ENCODE measurements at regions not wholly inside any gene's neighbourhood (a gene's known extent, or its start where the extent isn't known, plus 50 kb on each side); places are given as distances from the start of the nearest gene placed in this dataset.

DNA sequence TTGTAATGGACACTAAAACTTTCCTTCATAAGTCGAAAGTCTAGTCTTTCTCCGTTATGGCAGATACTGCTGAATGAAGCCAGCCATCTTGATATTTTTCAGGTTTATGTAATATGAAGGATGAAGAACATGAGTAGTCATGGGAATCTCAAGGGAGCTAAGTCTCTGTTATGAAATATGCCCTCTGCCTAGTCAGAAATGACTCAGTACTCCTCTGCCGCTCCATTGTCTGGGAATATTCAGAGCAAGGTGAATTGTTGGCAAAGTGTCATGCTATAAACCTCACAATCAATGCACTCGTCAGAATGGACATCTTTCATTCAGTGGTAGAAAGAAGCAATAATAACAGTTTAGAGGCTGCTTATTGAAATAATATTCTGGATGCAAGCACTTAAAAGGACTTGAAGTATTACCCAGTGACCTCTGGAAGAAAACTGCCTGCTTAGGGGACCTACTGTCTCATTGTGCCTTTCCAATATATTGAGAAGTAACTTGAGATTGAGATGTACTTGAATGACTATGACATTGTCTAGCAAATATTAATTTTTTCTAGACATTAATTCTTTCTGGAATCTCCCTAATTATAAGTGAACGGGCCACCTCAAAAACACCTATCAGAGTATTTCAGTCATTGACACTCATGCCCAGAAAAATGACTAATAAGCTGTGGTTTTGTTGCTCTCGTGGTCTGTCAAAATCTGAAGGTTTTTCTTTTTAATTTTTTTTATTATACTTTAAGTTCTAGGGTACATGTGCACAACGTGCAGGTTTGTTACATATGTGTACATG is 1011.5 kb upstream of the ACO1 start:
- WGBS, 2 donors = 90 to 91% methylated on average over 7 of the region's 7 CpGs
- no peaks in the 10 kb centered on the region for H3K9me3 ChIP-seq
- no peaks in the 10 kb centered on the region for H3K36me3 ChIP-seq
- ATAC-seq = no peak
- no peaks in the 10 kb centered on the region for H3K4me1 ChIP-seq
- no peaks in the 10 kb centered on the region for H3K27me3 ChIP-seq
- no peak overlapping the region for H3K4me3 ChIP-seq
- no peak for DNase-seq
- no peak for TF ChIP-seq CTCF (IDR thresholded peaks at IDR 0.05)
- no peak overlapping the region for H3K27ac ChIP-seq
- intact Hi-C loops (cut with DNase I) = loop anchor here in 1 of 10 donors (10.0 kb wide), 1 partner anchor 62 kb away; no protein-coding TSS in a partner anchor

DNA sequence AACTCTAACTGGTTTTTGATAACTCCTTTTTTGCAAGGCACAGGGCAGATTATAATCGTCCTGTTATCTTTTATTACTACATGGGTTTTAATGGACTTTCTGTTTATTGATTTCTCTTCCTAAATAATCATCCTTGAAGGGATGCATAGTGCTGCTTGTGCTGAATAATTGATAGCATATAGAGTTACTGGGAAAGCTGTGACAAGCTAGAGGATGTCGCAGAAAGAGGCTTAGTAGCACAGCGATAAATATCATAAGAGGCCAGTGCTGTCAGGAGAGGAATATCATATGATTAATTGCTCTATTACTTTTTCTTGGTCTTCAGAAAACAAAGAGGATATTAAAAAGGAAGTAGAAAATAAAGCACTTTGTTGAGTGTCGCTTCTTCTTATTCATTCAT is 1007.1 kb upstream of the ACO1 start:
- H3K36me3 ChIP-seq = no peaks in the 10 kb centered on the region
- no peaks in the 10 kb centered on the region for H3K27me3 ChIP-seq
- no peak overlapping the region for H3K4me3 ChIP-seq
- no peak for TF ChIP-seq CTCF (IDR thresholded peaks at IDR 0.05)
- WGBS, 2 donors = 83 to 88% methylated on average over 4 of the region's 4 CpGs
- no peaks in the 10 kb centered on the region for H3K4me1 ChIP-seq
- intact Hi-C loops (cut with DNase I) = loop anchor here in 1 of 10 donors (10.0 kb wide), 1 partner anchor 57 kb away; no protein-coding TSS in a partner anchor
- DNase-seq (no peak), ATAC-seq (no peak)
- no peak overlapping the region for H3K27ac ChIP-seq
- H3K9me3 ChIP-seq = no peaks in the 10 kb centered on the region

DNA sequence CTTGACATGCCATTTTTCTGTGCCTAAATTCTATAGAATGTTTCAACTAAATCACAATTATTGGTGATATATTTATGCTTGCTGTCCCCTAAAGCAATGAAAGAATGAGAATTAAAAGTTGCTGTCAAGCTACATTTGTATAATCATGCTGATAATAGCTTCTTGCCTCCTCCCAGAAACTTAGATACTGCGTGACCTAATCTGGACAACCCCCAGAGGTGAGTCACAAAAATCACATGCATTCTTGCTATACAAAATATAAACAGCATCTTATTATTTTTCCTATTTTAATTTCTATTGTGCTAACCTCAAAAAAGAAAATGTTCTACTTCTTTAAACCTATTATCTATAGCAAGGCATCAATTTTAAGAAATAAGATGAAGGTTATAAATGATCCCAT is 995.8 kb upstream of the ACO1 start:
- H3K27ac ChIP-seq = no peak overlapping the region
- H3K27me3 ChIP-seq = no peaks in the 10 kb centered on the region
- no peak for ATAC-seq
- no peak for DNase-seq
- WGBS, 2 donors = 81 to 83% methylated on average over 1 of the region's 1 CpG
- no peak for TF ChIP-seq CTCF (IDR thresholded peaks at IDR 0.05)
- no peaks in the 10 kb centered on the region for H3K9me3 ChIP-seq
- H3K4me3 ChIP-seq = no peak overlapping the region
- peaks cover 0 to 9% (median 4%) of the 10 kb centered on the region in 9 donors for H3K4me1 ChIP-seq
- no peaks in the 10 kb centered on the region for H3K36me3 ChIP-seq
- intact Hi-C loops (cut with DNase I) = no loop called here

- intact Hi-C loops (cut with DNase I) = no loop called here
- H3K27ac ChIP-seq = no peak overlapping the region
- 72 to 78% methylated on average over 3 of the region's 3 CpGs for WGBS, 2 donors
- H3K4me1 ChIP-seq = peaks cover 0 to 13% (median 8%) of the 10 kb centered on the region in 9 donors
- no peak for TF ChIP-seq CTCF (IDR thresholded peaks at IDR 0.05)
- DNase-seq (no peak), ATAC-seq (no peak)
- H3K9me3 ChIP-seq = no peaks in the 10 kb centered on the region
- no peaks in the 10 kb centered on the region for H3K27me3 ChIP-seq
- H3K4me3 ChIP-seq = no peak overlapping the region
- H3K36me3 ChIP-seq = no peaks in the 10 kb centered on the region
Observed at GRCh38 chr9:31389075-31389474, 995.4 kb upstream of the ACO1 start.
